Prostate gland (tissue), 2 donors: ENCODE measurements at regions not wholly inside any gene's neighbourhood (a gene's known extent, or its start where the extent isn't known, plus 50 kb on each side); places are given as distances from the start of the nearest gene placed in this dataset.

Experiments
- DNase-seq: peaks from one replicate; pipeline ENCODE4 v3.0.0-alpha.2; 2019; ENCODE audit warnings: low spot score
- H3K27ac ChIP-seq, 2 donors: fragments of 200-600 bp; sonication (generic); 2 replicates each; pipeline ENCODE4 v1.5.1; 2017 to 2019
- H3K27me3 ChIP-seq: fragments of 200-600 bp; sonication (generic); replicated peaks from 2 replicates; pipeline ENCODE4 v1.5.1; 2019; ENCODE audit not compliant: insufficient read depth
- H3K36me3 ChIP-seq, 2 donors: fragments of 200-600 bp; sonication (generic); 1 replicate in 1 of 2; 2 replicates in 1 of 2; pipeline versions ENCODE4 v1.5.1 to v1.8.1; 2017 to 2019
- H3K4me1 ChIP-seq: fragments of 200-600 bp; sonication (generic); replicated peaks from 2 replicates; pipeline ENCODE4 v1.5.1; 2019
- H3K4me3 ChIP-seq, 2 donors: fragments of 200-600 bp; sonication (generic); 2 replicates each; pipeline ENCODE4 v1.5.1; 2017 to 2019
- H3K9me3 ChIP-seq: fragments of 200-600 bp; sonication (generic); 2 replicates; pipeline ENCODE4 v1.5.1; 2017
- CTCF ChIP-seq, 4 experiments: fragments of 200-600 bp in 2 of 4; fragments of 450-650 bp in 2 of 4; sonication (generic) in 2 of 4; IDR thresholded peaks; 1 replicate in 3 of 4; 2 replicates in 1 of 4; pipeline ENCODE4 v1.5.1; 2016 to 2019; ENCODE audit warnings: antibody characterized with exemption in 4 of 4, mild to moderate bottlenecking in 2 of 4, moderate library complexity in 2 of 4
- POLR2A ChIP-seq: fragments of 450-650 bp; IDR thresholded peaks from one replicate; pipeline ENCODE4 v1.6.1; 2016; ENCODE audit warnings: antibody characterized with exemption, mild to moderate bottlenecking
- POLR2AphosphoS5 ChIP-seq: sonication (generic); formaldehyde crosslinking; IDR thresholded peaks from one replicate; pipeline ENCODE4 v1.6.1; 2017; ENCODE audit warnings: antibody characterized with exemption
- WGBS: methylation state at CpG from one replicate; pipeline ENCODE4 v1.1.5; 2018; 5-methylcytosine and 5-hydroxymethylcytosine counted together
- intact Hi-C: fragments of 100-400 bp; cut with DNase I; formaldehyde crosslinking; loops from one replicate; pipeline ENCODE4 v1.14.2; 2022

DNA sequence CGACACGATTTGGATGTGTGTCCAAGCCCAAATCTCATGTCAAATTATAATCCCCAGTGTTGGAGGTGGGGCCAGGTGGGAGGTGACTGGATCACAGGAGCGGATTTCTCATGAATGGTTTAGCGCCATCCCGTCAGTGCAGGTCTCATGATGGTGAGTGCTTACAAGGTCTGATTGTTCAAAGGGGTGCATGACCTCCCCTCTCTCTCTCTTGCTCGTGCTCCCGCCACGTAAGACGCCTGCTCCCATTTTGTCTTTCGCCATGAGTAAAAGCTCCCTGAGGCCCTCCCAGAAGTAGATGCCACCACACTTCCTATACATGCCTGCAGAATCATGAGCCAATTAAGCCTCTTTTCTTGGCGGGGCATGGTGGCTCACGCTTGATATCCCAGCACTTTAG is 71.5 kb upstream of the NANOS1 start:
- Histone ChIP-seq H3K27me3 (no peaks in the 10 kb centered on the region), H3K4me3 (no peak overlapping the region), H3K4me1 (no peaks in the 10 kb centered on the region), H3K36me3 (no peaks in the 10 kb centered on the region), H3K27ac (no peak overlapping the region), H3K9me3 (no peaks in the 10 kb centered on the region)
- TF ChIP-seq POLR2AphosphoS5 (no peak), POLR2A (no peak), CTCF (IDR thresholded peaks at IDR 0.05) (no peak)
- WGBS: 94% methylated on average over 12 of the region's 12 CpGs
- DNase-seq: no peak
- intact Hi-C loops: loop anchor here (5.0 kb wide), 1 partner anchor 49 kb away; no protein-coding TSS in a partner anchor

DNA sequence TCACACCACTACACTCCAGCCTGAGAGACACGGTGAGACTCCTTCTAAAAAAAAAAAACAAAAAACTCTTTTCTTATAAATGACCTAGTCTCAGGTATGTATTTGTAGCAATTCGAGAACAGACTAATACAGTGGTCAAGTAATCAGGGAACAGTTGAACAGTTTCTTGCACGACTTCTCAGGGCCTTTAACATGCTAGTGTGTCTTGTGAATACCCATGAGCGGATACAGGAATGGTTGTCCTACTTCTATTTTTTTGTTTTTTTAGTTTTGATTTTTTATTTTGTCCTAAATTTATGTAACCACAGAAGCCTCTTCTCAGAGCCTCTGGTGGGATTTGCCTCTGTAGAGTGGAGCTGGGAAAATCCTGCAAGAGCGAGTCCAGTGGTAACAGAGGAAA is 71.0 kb upstream of the NANOS1 start:
- intact Hi-C loops: loop anchor here (5.0 kb wide), 1 partner anchor 49 kb away; no protein-coding TSS in a partner anchor
- no peaks in the 10 kb centered on the region for H3K9me3 ChIP-seq
- TF ChIP-seq CTCF (IDR thresholded peaks at IDR 0.05) (no peak), POLR2AphosphoS5 (no peak), POLR2A (no peak)
- H3K27me3 ChIP-seq: no peaks in the 10 kb centered on the region
- H3K27ac ChIP-seq: no peak overlapping the region
- H3K4me1 ChIP-seq: no peaks in the 10 kb centered on the region
- H3K4me3 ChIP-seq: no peak overlapping the region
- no peaks in the 10 kb centered on the region for H3K36me3 ChIP-seq
- WGBS: 89% methylated on average over 5 of the region's 5 CpGs
- DNase-seq: no peak

GRCh38 chr10:118958984-118959925 is 70.3 kb upstream of the NANOS1 start:
- intact Hi-C loops: loop anchor here (5.0 kb wide), 1 partner anchor 48 kb away; no protein-coding TSS in a partner anchor
- Histone ChIP-seq H3K4me3 (no peak overlapping the region), H3K27me3 (no peaks in the 10 kb centered on the region), H3K36me3 (no peaks in the 10 kb centered on the region), H3K9me3 (no peaks in the 10 kb centered on the region), H3K27ac (no peak overlapping the region), H3K4me1 (no peaks in the 10 kb centered on the region)
- peak; percentile 32 for DNase-seq
- TF ChIP-seq POLR2A (no peak), POLR2AphosphoS5 (peak; percentile 60)
- WGBS: 37% methylated on average over 10 of the region's 10 CpGs

- no peak for DNase-seq
- intact Hi-C loops: no loop called here
Observed at GRCh38 chr10:118960157-118961090, 69.1 kb upstream of the NANOS1 start.

More at GRCh38 chr10:118960157-118961090, 69.1 kb upstream of the NANOS1 start:
- Histone ChIP-seq H3K9me3 (no peaks in the 10 kb centered on the region), H3K27me3 (no peaks in the 10 kb centered on the region), H3K36me3 (no peaks in the 10 kb centered on the region), H3K4me1 (no peaks in the 10 kb centered on the region), H3K27ac (no peak overlapping the region), H3K4me3 (no peak overlapping the region)
- TF ChIP-seq POLR2A: no peak
- TF ChIP-seq POLR2AphosphoS5: no peak
- TF ChIP-seq CTCF (IDR thresholded peaks at IDR 0.05): no peak
- 62% methylated on average over 17 of the region's 17 CpGs for WGBS
